ENCODE measurements at regions not wholly inside any gene's neighbourhood (a gene's known extent, or its start where the extent isn't known, plus 50 kb on each side); places are given as distances from the start of the nearest gene placed in this dataset.

DNA sequence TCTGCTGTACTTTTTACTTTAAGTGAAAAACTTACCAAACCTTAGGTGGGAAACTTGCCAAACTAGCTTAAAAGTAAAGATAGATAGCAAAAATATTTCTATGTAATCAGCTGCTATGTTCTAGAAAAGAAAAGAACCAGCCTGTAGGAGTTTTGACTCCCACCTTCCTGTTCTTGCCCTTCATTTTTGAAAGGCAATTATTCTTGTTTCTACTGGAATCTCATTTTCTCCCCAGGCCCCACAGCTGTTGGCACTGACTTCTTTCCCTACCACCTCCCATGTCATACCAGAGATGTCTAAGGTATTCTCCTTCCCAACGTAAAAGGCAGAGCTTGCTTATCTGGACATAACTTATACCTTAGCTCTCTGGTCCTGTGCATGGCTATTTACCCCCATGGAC lies 389.7 kb downstream of the ARHGEF28 start:
- TF ChIP-seq SP4 (IDR thresholded peaks at IDR 0.05; ENCODE audit: low read length) = no peak
- TF ChIP-seq, protein P1, sequence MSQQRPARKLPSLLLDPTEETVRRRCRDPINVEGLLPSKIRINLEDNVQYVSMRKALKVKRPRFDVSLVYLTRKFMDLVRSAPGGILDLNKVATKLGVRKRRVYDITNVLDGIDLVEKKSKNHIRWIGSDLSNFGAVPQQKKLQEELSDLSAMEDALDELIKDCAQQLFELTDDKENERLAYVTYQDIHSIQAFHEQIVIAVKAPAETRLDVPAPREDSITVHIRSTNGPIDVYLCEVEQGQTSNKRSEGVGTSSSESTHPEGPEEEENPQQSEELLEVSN (IDR thresholded peaks at IDR 0.05) = no peak
- Histone ChIP-seq H3K79me1 (ENCODE audit: low read depth, low read length) (no peaks in the 10 kb centered on the region), H2AK5ac (ENCODE audit: low read depth, low read length) (no peak overlapping the region), H3K4ac (replicated peaks; ENCODE audit: insufficient read length, low read depth, low read length) (no peak overlapping the region), H3K27ac (ENCODE audit: low read depth, low read length) (no peak overlapping the region), H3K4me3 (ENCODE audit: extremely low read depth in 1 of 4, insufficient read depth in 2 of 4, low read depth in 3 of 4, low read length in 4 of 4) (no peak overlapping the region), H2AFZ (ENCODE audit: low read length) (no peak overlapping the region), H3K9me3 (ENCODE audit: insufficient read depth in 2 of 2, low read depth in 1 of 2, low read length in 1 of 2) (no peaks in the 10 kb centered on the region), H4K8ac (ENCODE audit: extremely low read depth, insufficient read depth, low read length) (no peak overlapping the region), H2BK12ac (ENCODE audit: low read depth, low read length) (no peak overlapping the region), H3K27me3 (replicated peaks in 1 of 4; ENCODE audit: control insufficient read depth in 3 of 4, extremely low read depth in 1 of 4, insufficient read depth in 3 of 4, low read length in 3 of 4) (no peaks in the 10 kb centered on the region), H2BK15ac (ENCODE audit: low read length) (no peak overlapping the region), H3K79me2 (ENCODE audit: control insufficient read depth in 1 of 2, insufficient read depth in 2 of 2, low read length in 2 of 2) (no peaks in the 10 kb centered on the region), H3K56ac (replicated peaks; ENCODE audit: insufficient read length, low read depth, low read length) (no peak overlapping the region), H3K36me3 (ENCODE audit: control insufficient read depth in 2 of 4, insufficient read depth in 4 of 4, low read length in 3 of 4) (no peaks in the 10 kb centered on the region), H4K91ac (replicated peaks; ENCODE audit: insufficient read length, low read length) (no peak overlapping the region), H2BK5ac (ENCODE audit: low read depth, low read length) (no peak overlapping the region), H4K5ac (ENCODE audit: insufficient read length, low read depth, low read length) (no peak overlapping the region), H4K20me1 (replicated peaks in 1 of 2; ENCODE audit: control insufficient read depth in 1 of 2, insufficient read depth in 2 of 2, low read length in 2 of 2) (no peaks in the 10 kb centered on the region), H3K23ac (ENCODE audit: insufficient read length) (no peak overlapping the region), H3K9ac (replicated peaks in 1 of 4; ENCODE audit: extremely low read depth in 1 of 4, low read depth in 3 of 4, low read length in 3 of 4) (no peak overlapping the region), H3K14ac (ENCODE audit: insufficient read length) (no peak overlapping the region), H3K18ac (ENCODE audit: extremely low read depth, low read length) (no peak overlapping the region), H3K4me2 (ENCODE audit: insufficient read depth in 1 of 2, low read depth in 2 of 2, low read length in 2 of 2) (no peak overlapping the region), H2BK20ac (ENCODE audit: low read length) (no peak overlapping the region), H3K23me2 (ENCODE audit: low read depth, low read length) (no peaks in the 10 kb centered on the region; the same call in 1 of the 2 replicates), H3K4me1 (replicated peaks in 1 of 4; ENCODE audit: control insufficient read depth in 3 of 4, insufficient read depth in 4 of 4, low read length in 3 of 4) (no peaks in the 10 kb centered on the region), H2BK120ac (replicated peaks; ENCODE audit: low read depth, low read length) (no peak overlapping the region)
- no peak for DNase-seq (ENCODE audit: low read depth in 1 of 2, low spot score in 2 of 2)
- CTCF ChIA-PET (ENCODE audit: partially characterized antibody) = interaction anchor here (0.8 to 2.3 kb wide), 4 partner anchors 10 to 30 kb away, joined by 3 to 5 read pairs (median 4); no protein-coding TSS in a partner anchor
- POLR2A ChIA-PET (ENCODE audit: partially characterized antibody) = no interaction called here
- FAIRE-seq = no peak
- 85% methylated on average over 1 of the region's 1 CpG; no CpG with 5 or more reads in 1 of the 2 experiments for WGBS, 2 experiments (ENCODE audit: extremely low coverage in 1 of 2, insufficient coverage in 1 of 2, insufficient read length in 1 of 2, insufficient replicate concordance in 2 of 2, low coverage in 1 of 2, low lambda C conversion rate in 2 of 2, missing lambda C conversion rate in 1 of 2)
